ENCODE measurements at regions not wholly inside any gene's neighbourhood (a gene's known extent, or its start where the extent isn't known, plus 50 kb on each side); places are given as distances from the start of the nearest gene placed in this dataset.
A peak's percentile ranks its signal among the peaks of the same experiment; 100 is the strongest.

DNA sequence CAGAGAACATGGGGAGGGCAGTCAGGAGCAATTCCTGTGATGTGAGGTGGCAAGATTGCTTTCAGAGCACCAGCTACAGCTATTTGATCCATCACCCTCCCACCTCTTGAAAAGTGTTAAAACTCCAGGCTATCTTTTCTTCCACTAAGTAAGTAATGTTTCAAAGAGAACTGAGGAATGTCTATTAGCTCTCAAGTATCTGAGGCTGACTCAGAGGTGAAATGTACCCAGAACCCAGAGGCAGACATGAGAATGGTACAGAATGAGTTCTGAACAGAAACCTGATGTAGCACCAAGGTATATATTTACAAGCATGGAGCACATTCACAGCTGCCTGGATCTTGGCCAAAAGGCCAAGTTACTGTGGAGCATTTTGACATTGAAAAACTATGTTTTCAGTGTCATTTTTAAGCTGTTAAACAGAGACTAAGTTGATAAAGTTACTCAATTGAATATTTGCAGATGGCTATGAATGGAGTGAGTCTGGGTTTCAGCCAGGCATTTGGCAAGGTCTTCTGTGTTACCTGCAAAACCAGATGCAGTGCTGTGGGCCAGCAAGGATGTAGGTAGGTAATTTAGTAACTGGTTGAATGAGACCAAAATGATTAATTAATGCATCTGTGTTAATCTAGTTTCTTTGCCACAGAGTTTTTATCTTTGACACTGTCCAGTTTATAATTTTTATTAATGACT is 227.7 kb upstream of the CD96 start:
- no peak for DNase-seq

DNA sequence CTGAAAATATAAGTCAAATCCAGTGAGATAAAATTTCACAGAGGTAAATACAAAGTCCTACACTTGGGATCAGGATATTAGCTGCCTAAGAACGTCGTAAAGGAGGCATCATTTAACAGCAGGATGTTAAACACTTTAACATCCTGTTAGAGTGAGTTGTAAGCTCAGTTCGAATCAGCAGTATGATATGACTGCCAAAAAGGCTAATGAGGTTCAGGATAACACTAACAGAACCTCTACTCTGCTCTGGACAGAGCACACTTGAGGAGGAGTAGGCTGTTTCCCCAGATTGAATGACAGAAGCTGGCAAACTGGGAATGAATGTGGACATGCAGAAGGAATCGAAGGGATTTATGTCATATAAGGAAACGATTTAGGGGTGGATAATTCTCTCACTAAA is 227.1 kb upstream of the CD96 start:
- DNase-seq: no peak

DNA sequence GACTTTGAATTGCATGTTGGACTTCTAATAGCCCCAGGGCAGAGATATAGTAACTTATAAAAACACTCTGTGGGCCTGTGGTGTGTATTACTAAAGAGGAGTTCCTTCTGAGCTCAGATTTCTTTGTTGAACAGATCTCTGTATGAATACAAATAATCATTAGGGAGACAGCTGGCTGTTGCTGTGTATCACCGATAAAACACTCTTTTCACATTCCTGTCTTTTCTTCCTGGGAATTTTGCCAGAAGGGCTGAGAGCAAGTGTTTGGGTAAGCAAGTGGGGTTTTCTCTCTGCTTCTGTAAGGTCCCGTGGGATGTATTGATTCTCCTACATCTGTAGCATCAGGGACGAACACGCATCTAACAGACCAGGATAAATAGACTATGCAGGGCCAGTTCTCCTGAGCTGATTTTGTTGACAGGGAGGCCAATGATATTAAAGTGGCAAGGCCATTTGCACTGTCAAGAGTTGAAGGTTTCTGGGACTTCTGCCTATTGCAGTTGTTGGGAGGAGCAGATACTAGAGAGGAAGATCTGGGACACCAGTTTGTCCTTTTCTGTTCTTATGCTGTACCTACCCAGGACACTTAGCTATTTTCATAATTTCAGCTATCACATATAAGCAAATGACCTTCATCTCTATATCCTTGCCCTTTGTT is 225.9 kb upstream of the CD96 start:
- DNase-seq: peak; percentile 86

DNA sequence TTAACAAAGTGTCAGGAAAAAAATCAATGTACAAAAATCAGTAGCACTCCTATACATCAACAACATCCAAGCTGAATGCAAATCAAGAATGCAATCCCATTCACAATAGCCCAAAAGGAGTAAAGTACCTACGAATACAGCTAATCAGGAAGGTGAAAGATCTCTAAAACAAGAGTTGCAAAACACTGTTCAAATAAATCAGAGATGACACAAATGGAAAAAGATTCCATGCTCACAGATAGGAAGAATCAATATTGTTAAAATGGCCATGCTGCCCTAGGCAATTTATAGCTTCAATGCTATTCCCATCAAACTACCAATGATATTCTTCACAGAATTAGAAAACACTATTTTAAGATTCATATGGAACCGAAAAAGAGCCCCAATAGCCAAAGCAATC is 223.7 kb upstream of the CD96 start:
- no peak for DNase-seq

DNA sequence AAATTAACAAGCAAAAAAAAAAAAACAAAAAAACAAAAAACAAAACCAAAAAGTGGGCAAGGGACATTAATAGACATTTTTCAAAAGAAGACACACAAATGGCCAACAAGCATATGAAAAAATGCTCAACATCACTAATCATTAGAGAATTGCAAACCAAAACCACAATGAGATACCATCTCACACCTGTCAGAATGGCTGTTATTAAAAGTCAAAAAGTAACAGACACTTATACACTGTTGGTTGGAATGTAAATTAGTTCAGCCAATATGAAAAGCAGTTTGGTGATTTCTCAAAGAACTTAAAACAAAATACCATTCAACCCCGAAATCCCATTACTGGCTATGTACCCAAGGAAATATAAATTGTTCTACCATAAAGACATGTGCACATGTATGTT is 222.4 kb upstream of the CD96 start:
- no peak for DNase-seq

DNA sequence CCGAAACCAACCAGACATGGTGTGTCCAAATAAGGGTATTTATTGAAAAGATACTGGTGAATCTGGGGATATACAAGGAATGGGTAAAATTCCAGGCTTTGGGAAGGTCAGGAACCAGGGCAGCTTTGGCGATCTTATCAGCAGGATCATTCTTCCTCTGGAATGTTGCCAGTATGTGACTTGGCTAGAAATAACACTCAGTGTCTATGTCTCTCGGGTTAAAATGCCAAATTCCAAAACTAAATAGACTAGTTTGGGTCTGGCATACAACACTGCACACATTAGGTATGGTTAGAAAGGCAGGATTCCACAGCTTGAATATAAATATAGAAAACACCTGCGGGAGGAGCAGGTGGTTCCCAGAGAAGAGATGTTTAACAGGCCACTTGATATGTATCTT is 220.2 kb upstream of the CD96 start:
- no peak for DNase-seq

DNA sequence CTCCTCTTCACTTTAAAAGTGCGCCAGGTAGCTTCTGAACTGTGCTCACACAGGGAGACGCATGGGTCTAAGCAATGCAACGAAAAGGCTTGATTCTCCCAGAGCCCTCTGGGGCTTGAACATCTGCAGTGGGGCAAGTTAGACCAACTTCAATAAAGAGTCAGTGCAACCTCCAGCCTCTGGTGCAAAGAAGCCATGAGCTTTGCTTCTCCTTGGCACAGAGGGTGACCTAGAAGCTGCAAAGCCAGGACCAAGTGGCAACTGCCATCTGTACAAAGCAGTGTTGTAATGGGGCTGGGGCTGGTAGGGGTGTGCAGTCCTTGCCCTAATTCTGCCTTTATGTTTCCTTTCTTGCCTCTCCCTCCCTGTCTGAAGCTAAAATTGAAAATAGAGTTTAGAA is 219.0 kb upstream of the CD96 start:
- no peak for DNase-seq

DNA sequence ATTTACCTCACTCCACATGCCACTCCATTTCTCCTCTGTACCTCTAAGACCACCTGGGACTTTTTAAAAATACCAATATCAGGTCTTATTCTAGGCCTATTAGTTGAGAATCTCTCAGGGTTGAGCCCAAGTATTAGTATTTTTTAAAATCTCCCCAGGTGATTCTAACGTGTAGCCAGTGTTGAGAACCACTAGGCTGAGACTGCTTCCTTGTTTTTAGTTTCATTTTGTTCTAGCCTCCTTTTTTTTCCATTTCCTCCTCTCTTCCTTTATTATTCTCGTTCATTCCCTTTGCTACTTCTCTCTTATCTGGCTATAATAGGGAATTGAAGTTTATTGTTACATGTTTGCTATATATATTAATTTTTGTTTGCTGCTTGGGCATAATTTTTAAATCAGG is 217.8 kb upstream of the CD96 start:
- DNase-seq: no peak

DNA sequence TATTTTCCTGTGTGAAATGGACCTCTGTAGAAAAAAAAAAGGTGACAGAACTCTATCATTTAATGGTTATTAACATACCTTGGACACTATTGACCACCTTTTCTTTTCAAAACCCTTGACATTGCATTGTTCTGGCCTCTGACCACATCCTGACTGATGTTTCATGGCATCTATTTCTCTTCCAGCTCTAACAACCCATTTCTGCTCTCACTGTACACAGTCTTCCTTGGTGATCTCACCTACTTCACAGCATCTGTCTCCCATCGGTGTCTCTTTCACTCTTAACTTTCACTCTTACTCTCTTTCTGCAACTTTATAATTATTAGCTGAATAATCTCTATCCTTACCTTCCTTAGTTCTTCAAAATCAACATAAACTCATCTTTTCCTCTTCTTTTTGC is 217.4 kb upstream of the CD96 start:
- no peak for DNase-seq

DNA sequence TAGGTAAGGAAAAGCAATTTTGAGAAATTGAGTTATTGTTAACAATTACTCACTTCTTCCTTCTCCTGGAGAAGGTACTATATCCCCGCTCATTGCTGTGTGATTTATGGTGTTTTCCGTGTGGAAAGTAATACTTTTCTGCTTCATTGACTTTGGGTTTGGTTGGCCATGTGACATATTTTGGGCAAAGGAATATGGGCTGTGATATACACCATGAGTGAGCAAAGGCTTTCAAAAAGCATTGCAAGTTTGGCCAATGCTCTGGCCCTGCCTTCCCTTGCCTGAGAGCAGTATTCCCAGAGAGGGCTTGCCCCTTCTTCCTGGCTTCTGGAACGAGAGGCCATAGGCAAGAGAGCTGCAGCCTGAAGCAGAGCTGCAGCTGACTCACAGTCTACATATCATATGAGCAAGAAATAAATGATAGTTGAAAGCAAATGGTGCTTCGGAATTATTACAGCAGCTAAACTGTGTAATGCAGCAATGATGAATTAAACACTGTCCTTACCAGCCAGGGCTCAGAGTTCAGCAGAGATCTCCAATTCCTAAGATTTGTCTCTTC is 216.8 kb upstream of the CD96 start:
- no peak for DNase-seq

DNA sequence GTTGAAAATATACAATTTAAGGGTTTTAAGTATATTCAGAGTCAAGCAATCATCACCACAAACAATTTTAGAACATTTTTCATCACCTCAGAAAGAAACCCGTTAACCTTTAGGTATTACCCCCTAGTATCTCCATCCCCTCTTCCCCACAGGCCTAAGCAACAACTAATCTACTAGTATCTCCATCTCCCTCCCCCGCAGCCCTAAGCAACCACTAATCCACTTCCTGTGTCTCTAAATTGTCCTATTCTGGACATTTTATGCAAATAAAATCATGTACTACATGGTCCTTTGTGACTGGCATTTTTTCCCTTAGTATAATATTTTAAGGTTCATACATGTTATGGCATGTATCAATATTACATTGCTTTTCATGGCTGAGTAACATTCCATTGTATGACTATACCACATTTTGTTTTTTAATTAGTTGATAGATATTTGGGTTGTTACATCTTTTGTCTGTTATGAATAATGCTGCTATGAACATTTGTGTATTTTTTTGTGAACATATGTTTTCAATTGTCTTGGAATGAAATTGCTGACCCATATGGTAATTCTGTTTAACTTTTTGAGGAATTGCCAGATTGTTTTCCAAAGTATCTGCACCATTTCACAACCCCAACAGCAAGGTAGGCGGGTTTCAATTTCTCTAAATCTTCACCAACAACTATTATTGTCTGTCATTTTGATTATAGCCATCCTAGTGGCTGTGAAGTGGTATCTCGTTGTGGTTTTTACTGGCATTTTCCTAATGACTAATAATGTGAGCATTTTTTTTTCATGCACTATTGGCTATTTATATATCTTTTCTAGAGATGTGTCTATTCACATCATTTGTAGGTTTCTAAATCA is 215.6 kb upstream of the CD96 start:
- peak; percentile 88 for DNase-seq

DNA sequence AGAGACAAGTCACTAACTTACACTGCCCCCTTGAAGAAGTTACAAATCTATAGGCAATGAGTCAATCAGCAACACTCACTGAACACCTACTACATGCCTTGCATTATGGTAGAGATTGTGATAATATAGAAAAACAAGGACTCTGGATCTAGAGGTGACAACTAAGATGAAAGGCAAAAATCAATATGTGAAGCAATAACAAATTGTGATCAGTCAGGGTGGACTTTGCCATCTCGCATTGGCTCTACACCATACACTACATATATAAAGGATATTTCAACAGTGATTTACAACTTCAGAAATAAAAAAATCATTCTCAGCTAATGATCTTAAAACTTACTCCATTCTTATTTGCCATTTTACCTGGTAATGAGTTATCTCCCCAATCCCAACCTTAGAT is 210.7 kb upstream of the CD96 start:
- DNase-seq: no peak

DNA sequence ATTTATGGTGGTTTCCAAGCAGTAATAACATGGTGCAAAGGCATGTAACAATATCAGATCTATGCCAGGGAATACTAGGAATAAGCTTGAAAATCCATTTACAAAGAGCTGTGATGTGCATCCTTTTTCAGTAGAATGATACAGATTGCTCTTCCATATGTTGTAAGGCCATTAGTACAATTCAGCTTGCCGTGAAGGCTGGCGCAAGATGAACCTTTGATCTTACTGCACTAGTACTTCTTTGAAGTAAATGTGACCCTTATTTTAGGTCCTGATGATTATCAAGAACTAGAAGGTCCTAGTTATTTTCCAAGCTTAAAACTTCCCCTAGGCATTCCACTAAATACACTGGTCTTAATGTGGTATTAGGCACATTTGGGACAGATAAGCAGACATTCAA is 210.1 kb upstream of the CD96 start:
- DNase-seq: no peak

DNA sequence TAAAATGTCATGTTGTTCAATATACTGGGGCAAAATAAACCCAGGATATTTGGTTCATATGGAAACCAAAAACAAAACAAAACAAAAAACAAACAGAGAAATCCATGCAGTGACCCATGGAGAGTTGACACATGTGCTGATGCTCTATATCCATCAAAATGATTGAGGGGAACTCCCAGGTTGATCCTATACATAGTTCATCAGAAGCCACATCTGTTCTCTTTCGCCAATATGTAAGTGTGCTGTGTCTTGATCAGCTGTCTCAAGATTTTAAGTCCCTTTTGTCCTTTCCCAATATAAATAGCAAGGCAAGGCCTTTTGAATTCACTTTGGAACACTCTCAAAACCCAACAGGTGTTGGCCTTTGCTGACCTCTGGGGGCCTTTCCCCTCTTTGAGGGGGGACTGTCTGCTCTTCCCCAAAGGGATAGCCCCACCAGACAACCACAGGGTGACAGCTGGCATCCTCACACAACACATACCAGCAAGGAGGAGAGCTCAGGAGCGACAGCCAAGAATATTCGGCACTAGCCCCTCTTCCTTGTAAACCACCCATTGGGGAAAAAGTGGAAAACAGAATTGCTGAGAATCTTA is 209.4 kb upstream of the CD96 start:
- no peak for DNase-seq

DNA sequence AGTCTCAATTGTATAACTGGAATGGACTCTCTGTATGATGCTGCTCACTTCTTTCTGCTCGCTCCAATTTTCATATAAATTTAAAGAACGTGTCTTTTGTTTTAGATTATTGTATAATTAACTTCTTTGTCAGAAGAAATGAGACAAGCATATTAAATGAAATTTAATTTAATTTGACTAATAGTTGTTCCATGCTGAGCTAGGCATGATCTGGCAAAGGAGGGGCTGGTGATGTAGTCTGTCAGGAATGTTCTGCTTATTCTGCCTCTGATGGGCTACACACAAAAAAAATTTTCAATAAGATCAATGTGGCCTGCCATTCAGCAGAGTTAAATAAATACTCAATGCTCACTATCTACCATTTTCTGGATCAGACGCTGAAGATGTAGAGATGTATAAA is 208.4 kb upstream of the CD96 start:
- peak; percentile 66 for DNase-seq

DNA sequence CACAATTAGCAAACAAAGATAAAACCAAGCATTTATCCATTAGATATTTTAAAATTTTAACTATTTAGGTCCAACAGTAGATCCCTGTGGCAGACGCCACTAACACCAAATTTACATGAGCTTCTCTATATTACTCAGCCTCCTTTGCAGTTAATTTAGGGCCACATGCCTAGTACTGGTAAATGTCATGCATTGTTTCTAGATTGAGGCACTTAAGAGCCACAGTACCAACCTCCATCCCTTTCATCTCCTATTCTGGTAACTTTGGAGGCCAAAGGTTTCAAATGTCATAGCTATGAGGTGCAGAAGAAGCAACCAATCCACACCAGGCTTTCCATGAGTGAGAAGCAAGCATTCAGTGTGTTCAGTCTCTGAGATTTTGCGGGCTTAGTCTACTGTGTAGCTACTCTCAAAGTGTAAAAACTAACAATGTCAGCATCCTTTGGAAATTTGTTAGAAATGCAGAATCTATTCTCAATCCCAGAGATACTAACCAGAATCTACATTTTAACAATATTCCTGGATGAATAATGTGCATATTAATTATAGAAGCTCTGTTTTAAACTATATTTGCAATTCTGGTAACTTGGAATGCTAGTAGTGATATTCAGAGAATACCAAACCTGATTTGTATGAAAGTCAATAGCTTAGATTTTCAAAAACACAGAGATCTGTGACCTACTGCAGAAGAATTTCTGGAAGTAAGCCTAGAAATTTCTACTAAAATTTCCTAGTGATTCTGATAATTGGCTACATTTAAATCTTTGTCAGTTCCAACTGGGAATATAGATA is 206.3 kb upstream of the CD96 start:
- peak; percentile 25 for DNase-seq

DNA sequence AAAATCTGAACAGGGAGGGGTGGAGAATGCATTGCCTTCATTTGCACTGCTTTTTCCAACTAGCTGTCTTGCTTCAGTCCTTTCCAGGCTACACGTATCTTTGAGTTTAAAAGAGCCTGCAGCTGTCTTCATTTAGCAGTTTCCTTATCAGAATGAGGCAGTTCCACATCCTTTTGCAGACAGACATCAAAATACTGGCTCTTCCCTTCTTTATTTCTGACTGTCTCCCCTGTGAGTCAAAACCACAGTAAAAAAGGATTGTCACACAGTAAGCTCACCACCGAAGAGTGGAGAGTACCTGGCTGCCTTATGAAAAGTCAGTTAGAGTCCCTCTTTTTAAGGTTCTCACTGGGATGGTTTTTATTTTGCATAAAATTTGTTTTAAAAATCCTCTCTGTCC is 205.5 kb upstream of the CD96 start:
- DNase-seq: peak; percentile 9

DNA sequence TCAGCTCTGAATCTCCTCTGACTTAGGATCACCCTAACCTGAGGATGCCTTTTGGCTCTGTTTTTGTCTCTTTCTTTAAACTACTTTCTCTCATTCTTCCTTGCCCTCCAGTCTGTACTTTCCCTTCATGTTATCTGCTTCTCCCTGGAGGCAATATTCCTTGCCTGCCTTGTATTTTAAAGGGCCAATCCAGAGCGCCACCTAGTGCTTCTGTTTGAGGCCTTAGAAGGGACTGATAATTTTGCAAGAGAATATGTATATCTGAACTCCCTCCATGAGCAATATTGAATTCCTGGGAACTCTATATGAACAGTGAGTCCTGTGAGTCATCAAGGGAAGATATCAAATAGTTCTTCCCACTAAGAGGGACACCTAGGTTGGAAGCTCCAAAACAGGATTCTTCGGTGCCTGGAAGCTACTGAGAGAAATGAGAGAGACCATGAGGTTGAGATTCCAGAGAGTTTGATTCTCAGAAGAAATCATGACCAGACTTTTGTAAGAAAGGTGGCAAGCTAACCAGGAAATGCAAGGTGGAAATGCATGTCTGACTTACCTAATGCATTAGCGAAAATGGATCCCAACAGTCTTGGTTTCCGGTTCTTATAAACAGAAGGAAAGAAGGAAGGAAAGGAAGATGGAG is 203.8 kb upstream of the CD96 start:
- DNase-seq: peak; percentile 85

DNA sequence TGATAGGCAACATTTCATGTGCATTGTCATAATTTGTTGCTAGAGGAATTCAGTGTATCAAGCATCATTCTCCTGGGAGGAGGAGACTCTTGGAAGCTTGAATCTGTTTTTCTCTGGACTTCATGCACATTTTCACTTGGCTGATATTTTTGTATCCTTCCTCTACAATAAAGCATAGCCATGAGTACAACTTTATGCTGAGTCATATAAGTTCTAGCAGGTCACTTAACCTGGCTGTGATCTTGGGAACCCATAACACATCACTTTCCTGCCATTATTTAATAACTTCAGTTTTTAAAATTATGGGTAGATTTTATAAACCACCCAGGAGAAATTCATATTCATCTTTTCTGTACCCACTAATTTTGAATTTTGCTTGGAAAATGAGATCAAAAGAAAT is 203.0 kb upstream of the CD96 start:
- DNase-seq: no peak

DNA sequence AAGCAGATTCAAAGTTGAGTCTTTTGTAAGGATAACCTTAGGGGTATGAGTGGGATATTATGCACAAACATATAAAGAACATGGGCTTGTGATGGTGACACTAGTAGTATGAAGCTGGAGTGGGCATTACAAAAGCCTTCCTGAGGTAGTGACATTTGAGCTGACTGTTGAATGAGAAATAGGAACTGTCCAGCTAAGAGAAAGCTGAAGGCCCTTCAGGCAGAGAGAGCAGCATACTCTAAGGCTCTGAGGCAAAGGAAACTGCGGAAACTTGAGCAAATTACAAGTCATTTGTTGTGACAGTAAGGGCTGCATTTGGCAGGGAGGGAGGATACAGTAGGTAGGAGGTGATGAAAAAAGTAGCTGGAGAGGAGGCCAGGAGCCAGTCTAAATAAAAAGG is 190.7 kb upstream of the CD96 start:
- DNase-seq: no peak

DNA sequence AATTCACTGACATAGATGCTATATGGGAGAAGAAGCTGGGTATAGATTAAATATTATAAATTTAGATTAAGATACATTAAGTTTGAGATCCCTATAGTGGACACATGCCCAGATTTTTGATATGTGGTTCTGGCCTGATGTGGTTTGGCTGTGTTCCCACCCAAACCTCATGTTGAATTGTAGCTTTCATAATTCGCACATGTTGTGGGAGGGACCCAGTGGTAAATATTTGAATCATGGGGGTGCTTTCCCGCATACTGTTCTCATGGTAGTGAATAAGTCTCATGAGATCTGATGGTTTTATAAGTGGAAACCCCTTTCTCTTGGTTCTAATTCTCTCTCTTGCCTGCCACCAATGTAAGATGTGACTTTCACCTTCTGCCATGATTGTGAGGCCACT is 189.4 kb upstream of the CD96 start:
- DNase-seq: peak; percentile 35
